NB4 (cell line): ENCODE measurements at regions not wholly inside any gene's neighbourhood (a gene's known extent, or its start where the extent isn't known, plus 50 kb on each side); places are given as distances from the start of the nearest gene placed in this dataset.

Experiments used
- MYC ChIP-seq: IDR thresholded peaks from 2 replicates; pipeline ENCODE4 v1.6.1; 2011; ENCODE audit warnings: low read depth, low read length
- TF ChIP-seq, protein P1 (sequence below): IDR thresholded peaks from one replicate; pipeline ENCODE4 v1.5.1; 2012; ENCODE audit warnings: low read depth, low read length
- TF ChIP-seq, protein P2 (sequence below): IDR thresholded peaks from 2 replicates; pipeline ENCODE4 v1.6.1; 2011; ENCODE audit warnings: low read depth, low read length

DNA sequence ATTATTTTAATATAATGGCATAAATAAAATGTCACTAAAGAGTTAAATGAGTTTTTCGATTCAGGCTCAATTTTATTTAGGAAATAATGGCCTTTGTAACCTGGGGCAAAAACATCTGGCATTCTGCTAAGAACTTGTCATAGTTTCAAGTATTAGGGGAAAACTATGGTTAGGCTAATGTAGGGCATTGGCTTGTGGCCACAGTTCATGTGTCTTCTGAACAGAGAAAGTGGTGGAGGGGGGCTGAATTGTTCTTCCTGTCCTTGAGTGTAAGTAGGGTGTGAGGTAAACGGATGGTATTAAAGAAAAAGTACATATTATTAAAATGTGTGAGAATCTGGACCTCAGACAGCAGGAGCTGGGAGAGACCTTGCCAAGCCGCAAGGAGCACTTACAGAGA is 69.1 kb upstream of the KLF14 start:
- TF ChIP-seq, protein P1, sequence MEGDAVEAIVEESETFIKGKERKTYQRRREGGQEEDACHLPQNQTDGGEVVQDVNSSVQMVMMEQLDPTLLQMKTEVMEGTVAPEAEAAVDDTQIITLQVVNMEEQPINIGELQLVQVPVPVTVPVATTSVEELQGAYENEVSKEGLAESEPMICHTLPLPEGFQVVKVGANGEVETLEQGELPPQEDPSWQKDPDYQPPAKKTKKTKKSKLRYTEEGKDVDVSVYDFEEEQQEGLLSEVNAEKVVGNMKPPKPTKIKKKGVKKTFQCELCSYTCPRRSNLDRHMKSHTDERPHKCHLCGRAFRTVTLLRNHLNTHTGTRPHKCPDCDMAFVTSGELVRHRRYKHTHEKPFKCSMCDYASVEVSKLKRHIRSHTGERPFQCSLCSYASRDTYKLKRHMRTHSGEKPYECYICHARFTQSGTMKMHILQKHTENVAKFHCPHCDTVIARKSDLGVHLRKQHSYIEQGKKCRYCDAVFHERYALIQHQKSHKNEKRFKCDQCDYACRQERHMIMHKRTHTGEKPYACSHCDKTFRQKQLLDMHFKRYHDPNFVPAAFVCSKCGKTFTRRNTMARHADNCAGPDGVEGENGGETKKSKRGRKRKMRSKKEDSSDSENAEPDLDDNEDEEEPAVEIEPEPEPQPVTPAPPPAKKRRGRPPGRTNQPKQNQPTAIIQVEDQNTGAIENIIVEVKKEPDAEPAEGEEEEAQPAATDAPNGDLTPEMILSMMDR: no peak
- no peak for TF ChIP-seq MYC
- TF ChIP-seq, protein P2, sequence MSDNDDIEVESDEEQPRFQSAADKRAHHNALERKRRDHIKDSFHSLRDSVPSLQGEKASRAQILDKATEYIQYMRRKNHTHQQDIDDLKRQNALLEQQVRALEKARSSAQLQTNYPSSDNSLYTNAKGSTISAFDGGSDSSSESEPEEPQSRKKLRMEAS: no peak
